ENCODE measurements at regions not wholly inside any gene's neighbourhood (a gene's known extent, or its start where the extent isn't known, plus 50 kb on each side); places are given as distances from the start of the nearest gene placed in this dataset.
A peak's percentile ranks its signal among the peaks of the same experiment; 100 is the strongest.
"Not testable (repeated sequence)": the region's sequence is repeated elsewhere in the genome, so short reads cannot be mapped to it uniquely, and the experiment has no call there.

DNA sequence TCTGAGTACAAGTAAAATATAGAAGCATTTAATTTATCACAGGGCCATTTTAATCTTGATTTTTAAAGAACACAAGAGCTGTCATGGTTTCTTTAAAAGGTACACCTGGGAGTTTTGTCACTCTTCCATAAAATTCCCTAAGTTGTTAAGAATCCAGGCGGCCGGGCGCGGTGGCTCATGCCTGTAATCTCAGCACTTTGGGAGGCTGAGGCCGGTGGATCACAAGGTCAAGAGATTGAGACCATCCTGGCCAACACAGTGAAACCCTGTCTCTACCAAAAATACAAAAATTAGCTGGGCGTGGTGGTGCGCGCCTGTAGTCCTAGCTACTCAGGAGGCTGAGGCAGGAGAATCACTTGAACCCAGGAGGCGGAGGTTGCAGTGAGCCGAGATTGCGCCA lies 278.3 kb downstream of the PCDH17 start:
- DNase-seq (ENCODE audit: low spot score), result not testable (repeated sequence)

DNA sequence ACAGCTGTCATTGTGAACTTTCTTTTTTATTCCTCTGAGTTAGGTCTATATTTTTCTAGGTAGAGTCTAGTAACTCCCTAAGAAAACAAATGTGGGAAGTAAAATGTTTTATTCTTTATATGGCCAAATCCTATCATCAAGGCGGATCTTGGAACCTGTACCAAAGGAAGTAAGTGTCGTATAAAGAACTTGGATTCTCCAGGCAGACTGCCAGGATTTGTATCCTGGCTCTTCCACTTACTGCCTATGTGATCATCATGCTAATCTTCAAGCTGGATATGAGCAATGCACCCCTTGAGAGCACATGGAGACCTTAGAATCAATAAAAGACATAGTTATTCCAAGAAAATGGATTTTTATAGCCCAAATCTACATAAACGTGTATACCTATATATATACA lies 286.5 kb downstream of the PCDH17 start:
- no peak for DNase-seq (ENCODE audit: low spot score)

DNA sequence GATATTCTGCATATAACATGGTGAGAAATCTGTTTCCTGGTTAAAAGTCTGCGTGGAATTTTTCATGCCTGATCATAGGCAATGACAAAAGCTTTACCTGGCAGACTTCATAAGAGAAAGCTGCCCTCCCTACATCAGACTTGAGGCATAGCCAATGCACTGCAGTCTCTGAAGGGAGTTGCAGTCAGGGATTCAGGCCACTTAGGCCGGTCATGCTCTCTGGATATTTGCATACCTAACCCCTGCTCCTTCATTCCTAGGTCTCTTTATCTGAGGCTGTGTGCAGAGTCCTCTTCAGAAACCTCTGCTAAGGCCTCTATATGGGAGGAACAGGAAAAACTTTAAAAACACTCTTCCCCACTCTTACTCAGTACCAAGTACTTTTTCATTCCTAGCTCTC lies 287.4 kb downstream of the PCDH17 start:
- no peak for DNase-seq (ENCODE audit: low spot score)

DNA sequence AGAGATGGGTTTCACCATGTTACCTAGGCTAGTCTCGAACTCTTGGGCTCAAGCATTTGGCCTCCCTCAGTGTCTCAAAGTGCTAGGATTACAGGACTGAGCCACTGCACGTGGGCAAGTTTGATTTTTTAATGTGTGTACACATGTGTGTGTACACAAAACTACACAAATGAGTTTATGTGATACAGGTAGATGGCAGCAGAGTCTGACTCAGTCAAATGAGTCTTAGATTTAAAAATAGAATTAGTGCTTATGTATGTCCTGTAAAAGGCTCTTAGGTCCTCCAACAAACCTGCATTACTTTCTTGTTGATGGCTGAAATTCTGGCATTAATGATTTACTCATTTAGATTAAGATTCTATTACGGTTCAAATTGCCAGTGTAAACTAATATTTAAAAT lies 293.7 kb downstream of the PCDH17 start:
- DNase-seq (ENCODE audit: low spot score), result no peak

DNA sequence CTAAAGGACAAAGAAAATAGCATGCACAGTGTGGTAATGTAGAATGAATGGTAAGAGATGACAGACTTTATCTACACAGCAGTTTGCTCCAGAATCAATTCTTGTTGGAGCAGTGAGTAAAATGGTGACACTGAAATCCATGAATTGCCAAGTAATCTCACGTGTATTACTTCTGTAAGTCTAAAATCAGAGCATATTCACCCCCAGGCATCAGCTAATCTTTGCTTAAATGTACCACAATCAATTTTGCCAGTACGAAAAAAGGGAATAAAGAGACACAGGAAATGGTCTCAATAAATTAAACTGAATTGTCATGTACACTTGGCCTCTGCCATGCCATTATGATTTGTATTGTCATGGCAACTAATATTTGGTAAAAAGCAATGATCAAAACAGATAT lies 294.2 kb downstream of the PCDH17 start:
- DNase-seq (ENCODE audit: low spot score), result no peak

DNA sequence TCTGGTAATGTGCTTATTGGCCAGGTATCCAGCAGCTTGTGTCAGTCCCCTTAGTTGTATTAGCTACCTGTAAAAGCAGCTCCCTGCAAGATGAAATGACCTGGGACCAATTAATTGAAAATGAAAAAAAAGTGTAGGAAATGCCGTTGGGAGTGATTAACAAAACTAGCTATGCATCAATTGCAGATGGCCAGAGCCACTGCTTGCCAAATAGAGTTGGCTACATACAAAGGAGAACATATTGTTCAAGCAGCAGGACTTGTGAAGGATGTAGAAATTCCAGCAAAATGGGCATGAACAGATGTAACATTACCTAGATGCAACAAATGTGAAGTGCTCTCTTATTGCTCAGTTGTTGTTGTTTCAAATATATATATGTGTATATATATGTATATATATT lies 300.5 kb downstream of the PCDH17 start:
- DNase-seq (ENCODE audit: low spot score), result peak; percentile 85

DNA sequence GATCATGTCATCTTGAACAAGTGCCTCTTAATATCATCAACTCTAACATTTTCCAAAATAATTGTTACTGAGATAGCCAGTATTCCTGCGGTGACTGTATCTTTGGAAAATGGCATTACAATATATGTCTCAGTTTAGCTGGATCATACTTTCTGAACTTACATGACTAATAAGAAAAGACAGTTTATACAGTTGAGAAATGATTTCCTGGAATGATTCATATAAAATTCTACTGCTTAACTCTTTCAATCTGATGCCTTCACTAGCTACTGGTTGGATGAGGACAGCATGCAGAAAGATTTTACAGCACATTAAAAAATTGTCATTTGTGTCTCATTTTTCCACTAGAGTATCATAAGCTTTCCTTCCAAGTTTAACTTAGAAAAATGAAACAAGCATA lies 302.1 kb downstream of the PCDH17 start:
- DNase-seq (ENCODE audit: low spot score), result no peak

DNA sequence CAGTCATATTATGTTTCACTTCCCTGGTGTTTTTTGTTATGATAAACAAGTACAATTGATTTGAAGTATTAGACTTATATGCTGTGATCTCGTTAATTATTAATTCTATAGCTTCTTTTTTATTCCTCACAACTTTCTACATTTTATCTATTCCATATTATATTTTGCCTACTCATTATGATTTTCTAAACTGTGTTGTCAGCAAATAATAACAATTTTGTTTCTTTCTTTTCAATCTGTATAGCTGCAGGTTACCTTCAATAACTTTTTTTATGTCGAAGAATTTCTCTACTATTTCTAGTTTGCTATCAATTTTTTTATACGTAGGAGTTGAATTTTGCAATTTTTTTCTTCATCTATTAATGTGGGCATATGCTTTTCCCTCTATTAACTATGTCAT lies 304.4 kb downstream of the PCDH17 start:
- DNase-seq (ENCODE audit: low spot score), result no peak

DNA sequence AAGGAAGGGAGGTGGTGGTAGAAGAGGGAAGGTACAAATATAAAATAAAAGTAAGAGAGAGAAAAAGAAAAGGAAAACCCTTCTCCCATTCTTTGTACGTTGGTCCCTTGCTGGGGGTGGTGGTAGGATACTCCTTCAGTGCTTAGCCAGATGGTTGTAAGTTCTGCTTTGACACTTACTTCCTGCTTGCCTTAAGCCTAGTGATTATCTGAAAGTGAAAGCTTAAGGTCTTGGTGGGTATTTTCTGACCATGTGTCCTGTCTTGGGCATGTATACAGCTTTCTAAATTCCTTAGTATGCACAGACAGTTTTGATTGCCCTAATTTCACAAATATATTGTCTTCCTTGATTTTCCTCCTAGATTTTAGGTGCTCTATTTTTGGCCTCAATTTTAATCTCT lies 314.8 kb downstream of the PCDH17 start:
- DNase-seq (ENCODE audit: low spot score), result no peak

DNA sequence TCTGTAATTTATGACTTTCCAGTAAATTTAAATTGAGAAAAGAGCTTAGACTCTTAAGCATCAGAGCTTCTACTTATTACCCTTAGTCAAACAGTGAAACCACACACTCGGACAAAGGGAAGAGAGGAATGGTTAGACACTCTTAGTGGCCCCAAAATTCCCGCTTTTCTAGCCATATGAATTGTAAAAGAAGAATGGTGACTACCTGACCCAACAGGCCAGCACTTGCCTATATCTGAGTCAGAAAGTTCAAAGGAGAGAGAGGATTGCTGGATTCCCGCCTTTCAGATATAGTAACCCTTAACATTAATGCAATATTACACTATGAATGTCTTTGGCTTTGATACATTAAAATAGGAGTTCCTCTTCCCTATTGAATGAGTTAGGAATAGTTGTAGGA lies 317.3 kb downstream of the PCDH17 start:
- no peak for DNase-seq (ENCODE audit: low spot score)

DNA sequence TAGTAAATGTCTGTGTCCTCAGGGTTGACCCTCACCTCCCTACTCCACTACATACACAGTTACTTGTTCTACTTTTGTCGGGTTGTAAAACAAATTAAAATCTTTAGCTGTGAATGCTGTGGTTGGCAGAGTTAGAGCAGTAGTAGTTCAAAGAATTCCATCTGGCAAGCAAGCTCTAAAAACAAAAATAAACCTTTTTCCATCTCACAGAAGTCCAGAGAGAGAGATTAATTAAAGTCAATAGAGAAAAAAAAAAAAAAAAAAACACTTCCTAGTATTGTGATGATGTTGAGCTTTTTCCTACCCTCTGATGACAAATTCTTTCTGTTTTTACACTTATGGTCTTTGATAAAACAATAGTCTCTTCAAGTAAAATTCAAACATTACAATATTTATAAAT lies 338.4 kb downstream of the PCDH17 start:
- no peak for DNase-seq (ENCODE audit: low spot score)

DNA sequence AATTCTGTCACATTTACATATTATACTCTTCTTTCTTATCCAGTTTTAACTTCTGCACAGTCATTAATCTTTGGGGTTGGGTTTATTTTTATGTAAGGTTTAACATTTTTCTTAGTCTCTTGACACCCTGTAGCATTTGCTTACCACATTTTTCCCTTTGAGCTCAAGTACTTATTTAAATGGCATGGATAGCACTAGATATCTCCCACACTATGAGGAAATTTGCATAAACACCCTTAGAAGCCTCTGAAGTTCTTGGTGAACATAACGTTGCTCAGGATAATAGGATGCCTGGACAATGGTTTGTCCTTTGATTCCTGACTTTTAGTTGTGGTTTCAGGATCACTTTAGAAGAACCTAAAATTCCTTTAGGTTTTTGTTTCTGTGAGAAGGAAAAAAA lies 338.9 kb downstream of the PCDH17 start:
- no peak for DNase-seq (ENCODE audit: low spot score)

DNA sequence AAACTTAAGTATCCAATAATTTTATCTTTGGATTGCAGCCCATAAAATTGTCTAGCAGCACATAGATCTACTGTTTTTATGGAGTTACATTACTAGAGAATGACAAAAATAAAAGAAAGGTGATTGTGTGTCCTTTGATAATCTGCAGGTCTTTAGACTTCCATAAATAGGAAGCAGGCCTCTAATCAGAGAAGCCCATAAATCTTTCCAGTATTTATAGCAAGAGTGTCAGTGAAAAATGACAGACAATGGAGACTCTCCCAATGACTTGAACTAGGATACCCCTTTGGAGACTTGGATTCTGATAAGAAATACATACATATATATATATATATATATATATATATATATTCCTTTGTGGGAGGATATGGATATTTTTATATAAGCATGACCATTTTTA lies 351.2 kb downstream of the PCDH17 start:
- DNase-seq (ENCODE audit: low spot score), result no peak

DNA sequence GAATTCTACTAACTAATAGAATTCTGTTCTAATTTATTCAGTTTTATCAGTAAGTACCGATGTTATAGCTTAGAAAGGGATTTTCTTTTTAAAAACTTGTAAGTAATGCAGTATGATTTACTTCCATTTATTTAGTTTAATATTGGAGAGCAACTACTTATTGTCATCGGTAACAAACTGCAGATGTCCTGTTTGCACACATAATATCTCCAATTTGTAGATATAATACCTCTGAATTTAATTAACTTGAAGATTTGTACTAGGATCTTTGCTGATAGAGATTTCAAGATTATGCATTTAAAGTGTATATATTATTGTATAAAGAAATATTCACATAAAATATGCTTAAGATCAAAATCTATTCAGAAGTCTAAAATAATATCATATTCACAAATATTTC lies 356.7 kb downstream of the PCDH17 start:
- no peak for DNase-seq (ENCODE audit: low spot score)

DNA sequence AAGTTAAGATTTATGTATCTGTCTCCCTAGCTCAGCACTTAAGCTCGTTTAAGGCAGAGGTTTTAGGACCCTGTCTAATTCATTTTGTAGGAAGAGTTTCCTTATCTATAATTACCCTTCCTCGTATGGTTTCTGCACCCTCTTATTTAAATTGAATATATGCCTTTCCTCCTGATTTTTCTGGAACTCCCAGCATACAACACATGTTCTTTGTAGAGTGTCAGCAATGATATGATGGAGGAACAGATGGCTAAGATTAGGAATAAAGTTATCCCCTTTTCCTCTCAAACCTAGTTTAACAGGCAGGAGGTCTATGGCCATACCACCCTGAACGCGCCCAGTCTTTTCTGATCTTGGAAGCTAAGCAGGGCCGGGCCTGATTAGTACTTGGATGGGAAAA lies 359.5 kb downstream of the PCDH17 start:
- DNase-seq (ENCODE audit: low spot score), result no peak

DNA sequence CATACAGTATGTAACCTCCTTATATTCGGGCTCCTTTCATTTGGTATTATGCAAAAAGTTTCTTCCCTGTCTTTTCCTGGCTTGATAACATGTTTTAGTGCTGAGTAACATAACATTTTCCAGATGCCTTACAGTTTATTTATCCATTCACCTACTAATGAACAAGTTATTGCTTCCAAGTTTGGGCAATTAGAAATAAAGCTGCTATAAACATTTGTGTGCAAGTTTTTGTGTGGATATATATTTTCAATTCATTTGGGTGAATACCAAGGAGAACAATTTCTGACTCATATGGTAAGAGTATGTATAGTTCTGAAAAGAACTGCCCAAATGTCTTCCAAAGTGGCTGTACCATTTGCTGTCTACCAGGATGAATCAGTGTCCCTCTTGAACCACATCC lies 360.9 kb downstream of the PCDH17 start:
- no peak for DNase-seq (ENCODE audit: low spot score)

DNA sequence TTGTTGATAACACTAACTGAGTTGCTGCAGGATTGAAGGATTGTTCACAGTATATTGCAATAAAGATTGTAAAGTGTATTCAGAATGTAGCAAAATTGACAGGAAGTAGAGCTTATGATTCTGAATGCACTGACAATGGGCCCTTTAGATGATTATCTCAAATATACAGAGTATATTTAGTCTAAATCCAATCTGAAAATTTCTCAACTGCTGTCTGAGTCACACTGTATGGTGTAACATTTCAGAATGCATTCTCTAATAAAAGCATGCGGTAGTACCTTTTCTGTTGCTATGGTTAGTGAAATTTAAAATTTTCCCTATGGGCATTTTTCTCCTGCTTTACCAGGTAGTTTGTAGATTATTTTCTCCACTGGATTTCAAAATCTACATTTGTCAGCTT lies 365.2 kb downstream of the PCDH17 start:
- no peak for DNase-seq (ENCODE audit: low spot score)

DNA sequence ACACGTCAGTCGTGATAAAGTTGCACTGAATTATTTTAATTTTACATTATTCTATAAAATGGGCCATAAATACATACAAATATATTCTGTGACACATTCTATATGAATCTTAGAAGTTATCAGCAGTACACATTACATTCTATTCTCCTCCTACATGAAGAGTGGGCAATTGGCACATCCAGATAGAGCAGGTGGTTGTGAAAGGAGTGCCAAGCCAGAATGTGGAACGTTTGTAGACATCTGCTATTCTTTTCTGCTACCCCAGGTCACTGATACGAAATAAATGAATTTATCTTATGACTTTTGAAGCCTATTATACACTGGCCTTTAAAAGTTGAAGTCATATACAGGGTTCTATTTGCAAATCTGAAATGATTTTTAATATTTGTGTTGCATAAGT lies 373.2 kb downstream of the PCDH17 start:
- peak; percentile 72 for DNase-seq (ENCODE audit: low spot score)

DNA sequence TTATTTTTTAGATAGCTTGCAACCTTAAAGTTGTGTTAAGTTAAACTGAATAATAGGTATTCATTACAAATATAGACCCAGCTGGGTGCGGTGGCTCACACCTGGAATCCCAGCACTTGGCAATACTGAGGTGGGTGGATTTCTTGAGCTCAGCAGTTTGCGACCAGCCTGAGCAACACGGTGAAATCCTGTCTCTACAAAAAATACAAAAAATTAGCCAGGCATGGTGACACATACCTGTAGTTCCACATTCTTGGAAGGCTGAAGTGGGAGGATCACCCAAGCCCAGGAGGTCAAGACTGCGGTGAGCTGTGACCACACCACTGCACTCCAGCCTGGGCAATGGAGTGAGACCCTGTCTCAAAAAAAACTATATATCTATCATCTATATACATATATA lies 386.5 kb downstream of the PCDH17 start:
- DNase-seq (ENCODE audit: low spot score), result no peak

DNA sequence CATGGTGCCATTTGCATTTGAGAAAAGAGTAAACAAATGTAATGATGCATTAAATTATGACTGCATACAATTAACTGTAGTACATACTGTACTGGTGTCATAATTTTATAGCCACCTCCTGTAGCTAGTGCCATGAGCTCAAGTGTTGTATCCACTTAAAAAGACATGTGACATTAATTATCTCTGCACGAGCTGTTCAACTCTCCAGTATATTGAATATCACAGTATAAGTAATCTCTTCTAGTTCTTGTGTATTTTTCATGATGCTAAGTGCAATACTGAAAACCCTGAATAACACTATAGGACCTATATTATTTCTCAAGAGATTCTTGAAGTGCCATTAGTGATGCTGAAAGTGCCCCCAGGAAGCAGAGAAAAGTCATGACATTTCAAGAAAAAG lies 387.3 kb downstream of the PCDH17 start:
- no peak for DNase-seq (ENCODE audit: low spot score)

DNA sequence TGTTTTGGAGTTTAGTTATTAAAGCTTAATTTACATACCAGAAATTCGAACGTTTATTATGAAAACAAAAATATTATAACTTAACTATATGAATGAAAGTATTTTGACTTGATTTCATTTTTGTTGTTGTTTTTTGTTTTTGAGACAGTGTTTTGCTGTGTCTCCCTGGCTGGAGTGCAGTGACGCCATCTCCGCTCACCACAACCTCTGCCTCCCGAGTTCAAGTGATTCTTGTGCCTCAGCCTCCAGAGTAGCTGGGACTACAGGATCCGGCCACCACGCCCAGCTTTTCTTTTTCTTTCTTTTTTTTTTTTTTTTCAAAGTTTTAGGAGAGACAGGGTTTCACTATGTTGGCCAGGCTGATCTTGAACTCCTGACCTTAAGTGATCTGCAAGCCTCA lies 392.6 kb downstream of the PCDH17 start:
- no peak for DNase-seq (ENCODE audit: low spot score)

DNA sequence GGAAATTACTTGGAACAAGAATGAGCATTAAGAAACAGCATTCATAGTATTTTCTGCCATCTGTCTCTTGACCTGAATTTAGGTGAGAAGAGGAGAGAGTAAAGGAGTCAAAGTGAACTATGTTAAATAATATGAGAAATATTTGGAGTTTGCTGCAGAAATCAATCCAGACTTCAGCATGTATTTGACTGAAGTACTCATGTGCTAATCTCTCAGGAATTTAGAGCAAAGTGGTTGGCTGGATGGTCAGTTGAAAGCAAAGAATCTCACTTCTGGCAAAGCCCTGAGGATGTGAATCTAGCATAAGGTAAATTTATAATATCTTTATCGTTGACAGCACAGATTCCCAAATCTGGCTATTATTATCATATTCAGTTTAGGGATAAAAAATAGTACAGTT lies 394.3 kb downstream of the PCDH17 start:
- peak; percentile 42 for DNase-seq (ENCODE audit: low spot score)

DNA sequence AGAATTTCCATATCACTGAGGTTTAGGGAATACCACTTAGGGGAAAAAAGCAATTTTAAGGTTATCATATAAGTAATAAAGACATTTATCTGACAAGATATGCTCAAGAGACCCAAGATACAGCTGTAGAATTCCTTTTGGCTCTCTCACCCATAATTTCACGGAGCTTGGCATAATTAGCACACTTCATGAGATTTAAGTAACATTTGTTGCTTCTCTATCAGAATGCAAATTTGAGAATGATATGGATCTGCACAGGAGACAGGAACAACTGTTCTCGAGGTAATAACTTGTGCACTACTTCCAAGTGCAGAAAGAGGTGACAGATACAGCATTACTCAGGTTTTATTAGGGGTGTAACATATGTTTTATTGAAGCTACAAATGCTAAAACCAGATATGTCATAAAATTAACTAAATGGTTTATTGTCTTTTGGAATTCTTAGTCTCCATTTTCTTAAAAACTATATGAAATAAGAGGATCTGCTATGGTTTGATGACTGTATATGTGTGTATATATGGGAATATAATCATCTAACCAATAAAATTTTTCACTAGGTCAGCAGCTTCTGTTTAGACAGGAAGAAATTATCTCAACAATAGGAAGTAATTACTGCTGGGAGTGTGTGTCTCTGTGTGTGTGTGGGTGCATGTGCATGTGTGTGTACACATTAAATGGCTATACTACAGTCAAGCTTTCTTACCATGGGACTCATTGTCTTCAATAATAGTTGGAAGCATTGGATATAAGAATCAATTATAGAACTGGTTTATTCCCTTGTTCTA lies 401.3 kb downstream of the PCDH17 start:
- DNase-seq (ENCODE audit: low spot score), result no peak

DNA sequence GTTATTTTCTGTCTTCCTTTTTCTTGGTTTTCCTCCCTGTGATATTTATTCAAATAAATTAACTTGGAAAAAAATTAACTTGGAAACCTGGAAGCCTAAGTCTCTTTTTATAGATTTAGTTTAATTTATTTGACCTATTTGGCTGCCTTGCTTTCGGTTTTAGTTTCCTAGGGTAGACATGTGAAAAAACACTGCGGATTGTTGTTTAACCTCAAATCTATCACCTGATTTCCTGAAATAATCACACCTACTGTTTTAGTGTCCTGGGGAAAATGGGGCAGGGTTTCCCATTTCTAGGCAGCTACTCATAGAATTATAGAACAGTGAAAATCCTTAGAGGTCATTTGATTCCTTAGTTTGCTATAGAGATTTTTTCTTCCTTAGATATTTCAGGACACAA lies 412.4 kb downstream of the PCDH17 start:
- no peak for DNase-seq (ENCODE audit: low spot score)

DNA sequence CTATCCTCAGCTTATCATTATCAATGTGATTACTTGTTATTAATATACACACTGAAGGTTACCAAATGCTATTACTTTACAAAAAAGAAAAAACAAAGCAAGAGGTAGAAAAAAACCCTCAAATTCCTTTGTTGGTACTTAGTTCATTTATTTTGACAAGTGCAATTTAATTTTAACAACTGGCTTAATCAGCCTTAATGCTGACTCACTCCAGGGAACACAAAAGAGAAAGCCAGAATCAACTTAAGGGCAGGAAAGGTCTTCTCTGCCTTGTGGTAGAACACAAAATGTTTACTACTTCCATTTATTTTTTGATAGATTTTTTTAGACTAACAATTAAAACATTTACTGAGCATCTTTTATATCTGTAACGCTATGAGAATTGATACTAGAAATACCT lies 417.1 kb downstream of the PCDH17 start:
- no peak for DNase-seq (ENCODE audit: low spot score)
